Testis (tissue), 2 donors: ENCODE measurements at regions not wholly inside any gene's neighbourhood (a gene's known extent, or its start where the extent isn't known, plus 50 kb on each side); places are given as distances from the start of the nearest gene placed in this dataset.
"Not testable (repeated sequence)": the region's sequence is repeated elsewhere in the genome, so short reads cannot be mapped to it uniquely, and the experiment has no call there.

ENCODE experiments used
- POLR2A ChIP-seq: fragments of 450-650 bp; IDR thresholded peaks from one replicate; pipeline ENCODE4 v1.6.1; 2017; ENCODE audit warnings: antibody characterized with exemption, mild to moderate bottlenecking, moderate library complexity
- TF ChIP-seq, protein P1 (sequence below), 3 experiments: fragments of 450-650 bp in 2 of 3; fragments of 200-600 bp in 1 of 3; sonication (generic) in 1 of 3; IDR thresholded peaks; one replicate each; pipeline ENCODE4 v1.5.1; 2016 to 2019; ENCODE audit warnings: antibody characterized with exemption in 3 of 3, mild to moderate bottlenecking in 2 of 3, moderate library complexity in 1 of 3

DNA sequence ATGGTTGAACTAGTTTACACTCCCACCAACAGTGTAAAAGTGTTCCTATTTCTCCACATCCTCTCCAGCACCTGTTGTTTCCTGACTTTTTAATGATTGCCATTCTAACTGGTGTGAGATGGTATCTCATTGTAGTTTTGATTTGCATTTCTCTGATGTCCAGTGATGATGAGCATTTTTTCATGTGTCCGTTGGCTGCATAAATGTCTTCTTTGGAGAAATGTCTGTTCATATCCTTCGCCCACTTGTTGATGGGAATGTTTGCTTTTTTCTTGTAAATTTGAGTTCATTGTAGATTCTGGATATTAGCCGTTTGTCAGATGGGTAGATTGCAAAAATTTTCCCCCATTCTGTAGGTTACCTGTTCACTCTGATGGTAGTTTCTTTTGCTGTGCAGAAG is 155.0 kb upstream of the CNKSR2 start:
- TF ChIP-seq, protein P1, sequence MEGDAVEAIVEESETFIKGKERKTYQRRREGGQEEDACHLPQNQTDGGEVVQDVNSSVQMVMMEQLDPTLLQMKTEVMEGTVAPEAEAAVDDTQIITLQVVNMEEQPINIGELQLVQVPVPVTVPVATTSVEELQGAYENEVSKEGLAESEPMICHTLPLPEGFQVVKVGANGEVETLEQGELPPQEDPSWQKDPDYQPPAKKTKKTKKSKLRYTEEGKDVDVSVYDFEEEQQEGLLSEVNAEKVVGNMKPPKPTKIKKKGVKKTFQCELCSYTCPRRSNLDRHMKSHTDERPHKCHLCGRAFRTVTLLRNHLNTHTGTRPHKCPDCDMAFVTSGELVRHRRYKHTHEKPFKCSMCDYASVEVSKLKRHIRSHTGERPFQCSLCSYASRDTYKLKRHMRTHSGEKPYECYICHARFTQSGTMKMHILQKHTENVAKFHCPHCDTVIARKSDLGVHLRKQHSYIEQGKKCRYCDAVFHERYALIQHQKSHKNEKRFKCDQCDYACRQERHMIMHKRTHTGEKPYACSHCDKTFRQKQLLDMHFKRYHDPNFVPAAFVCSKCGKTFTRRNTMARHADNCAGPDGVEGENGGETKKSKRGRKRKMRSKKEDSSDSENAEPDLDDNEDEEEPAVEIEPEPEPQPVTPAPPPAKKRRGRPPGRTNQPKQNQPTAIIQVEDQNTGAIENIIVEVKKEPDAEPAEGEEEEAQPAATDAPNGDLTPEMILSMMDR (IDR thresholded peaks at IDR 0.05): not testable (repeated sequence)
- TF ChIP-seq POLR2A: not testable (repeated sequence)
